Loucy (cell line): ENCODE measurements at regions not wholly inside any gene's neighbourhood (a gene's known extent, or its start where the extent isn't known, plus 50 kb on each side); places are given as distances from the start of the nearest gene placed in this dataset.

Experiments used
- H2AFZ ChIP-seq: fragments of 200-600 bp; sonication (generic); 2 replicates; pipeline ENCODE4 v1.6.0; 2016; ENCODE audit warnings: antibody characterized with exemption, mild to moderate bottlenecking, low read length, moderate library complexity
- H3F3A ChIP-seq: fragments of 200-600 bp; 2 replicates; pipeline ENCODE4 v1.6.0; 2016; ENCODE audit warnings: antibody characterized with exemption, low read depth, mild to moderate bottlenecking
- H3K27me3 ChIP-seq: fragments of 200-600 bp; sonication (generic); 2 replicates; pipeline ENCODE4 v1.6.1; 2014; ENCODE audit warnings: low read length, mild to moderate bottlenecking; ENCODE audit not compliant: insufficient read depth, poor library complexity, severe bottlenecking
- H3K36me3 ChIP-seq: fragments of 200-600 bp; sonication (generic); 2 replicates; pipeline ENCODE4 v1.6.1; 2016; ENCODE audit warnings: low read length; ENCODE audit not compliant: insufficient read depth
- H3K4me1 ChIP-seq: fragments of 200-600 bp; sonication (generic); 2 replicates; pipeline ENCODE4 v1.5.1; 2014; ENCODE audit warnings: low read length, mild to moderate bottlenecking; ENCODE audit not compliant: insufficient read depth, poor library complexity, severe bottlenecking
- H3K4me2 ChIP-seq: fragments of 200-600 bp; sonication (generic); 2 replicates; pipeline ENCODE4 v1.6.0; 2014; ENCODE audit warnings: antibody characterized with exemption, low read length, low read depth, mild to moderate bottlenecking; ENCODE audit not compliant: poor library complexity, severe bottlenecking
- H3K4me3 ChIP-seq: fragments of 200-600 bp; sonication (generic); 2 replicates; pipeline ENCODE4 v1.5.1; 2014; ENCODE audit warnings: low read length, mild to moderate bottlenecking, mixed read lengths; ENCODE audit not compliant: poor library complexity, severe bottlenecking
- H3K79me2 ChIP-seq: fragments of 200-600 bp; sonication (generic); 2 replicates; pipeline ENCODE4 v1.6.1; 2014; ENCODE audit warnings: low read length; ENCODE audit not compliant: insufficient read depth
- H3K9ac ChIP-seq: fragments of 200-600 bp; sonication (generic); 2 replicates; pipeline ENCODE4 v1.6.0; 2014; ENCODE audit warnings: mild to moderate bottlenecking, low read depth, low read length, moderate library complexity; ENCODE audit not compliant: poor library complexity, severe bottlenecking
- H3K9me2 ChIP-seq: fragments of 200-600 bp; sonication (generic); replicated peaks from 2 replicates; pipeline ENCODE4 v1.6.1; 2016; ENCODE audit warnings: low read depth, low read length, mixed read lengths
- H3K9me3 ChIP-seq: fragments of 200-600 bp; sonication (generic); 2 replicates; pipeline ENCODE4 v1.6.1; 2014; ENCODE audit warnings: mild to moderate bottlenecking, antibody characterized with exemption, low read length, low read depth; ENCODE audit not compliant: insufficient read depth
- H4K20me1 ChIP-seq: fragments of 200-600 bp; sonication (generic); 2 replicates; pipeline ENCODE4 v1.6.0; 2014; ENCODE audit warnings: antibody characterized with exemption, low read length, mild to moderate bottlenecking; ENCODE audit not compliant: insufficient read depth, poor library complexity, severe bottlenecking
- CTCF ChIP-seq: fragments of 200-600 bp; sonication (generic); conservative IDR thresholded peaks from 2 replicates; pipeline ENCODE4 v1.5.1; 2014; ENCODE audit warnings: mild to moderate bottlenecking, antibody characterized with exemption, low read length
- EZH2phosphoT487 ChIP-seq: fragments of 200-600 bp; IDR thresholded peaks from 2 replicates; pipeline ENCODE4 v1.6.1; 2018; ENCODE audit warnings: antibody characterized with exemption, mild to moderate bottlenecking, moderate library complexity, borderline replicate concordance

GRCh38 chr5:118126159-118126558 is 862.2 kb downstream of the DTWD2 start:
- no peaks in the 10 kb centered on the region for H4K20me1 ChIP-seq
- no peaks in the 10 kb centered on the region for H3K36me3 ChIP-seq
- H3K9ac ChIP-seq, result no peak overlapping the region
- H3F3A ChIP-seq, result no peaks in the 10 kb centered on the region
- no peak for TF ChIP-seq EZH2phosphoT487
- no peak for TF ChIP-seq CTCF
- no peaks in the 10 kb centered on the region for H3K9me3 ChIP-seq
- no peaks in the 10 kb centered on the region for H3K4me1 ChIP-seq
- no peaks in the 10 kb centered on the region for H3K27me3 ChIP-seq
- no peak overlapping the region for H3K4me3 ChIP-seq
- H3K9me2 ChIP-seq, result no peaks in the 10 kb centered on the region
- H3K79me2 ChIP-seq, result no peaks in the 10 kb centered on the region
- no peak overlapping the region for H3K4me2 ChIP-seq
- H2AFZ ChIP-seq, result no peak overlapping the region

DNA sequence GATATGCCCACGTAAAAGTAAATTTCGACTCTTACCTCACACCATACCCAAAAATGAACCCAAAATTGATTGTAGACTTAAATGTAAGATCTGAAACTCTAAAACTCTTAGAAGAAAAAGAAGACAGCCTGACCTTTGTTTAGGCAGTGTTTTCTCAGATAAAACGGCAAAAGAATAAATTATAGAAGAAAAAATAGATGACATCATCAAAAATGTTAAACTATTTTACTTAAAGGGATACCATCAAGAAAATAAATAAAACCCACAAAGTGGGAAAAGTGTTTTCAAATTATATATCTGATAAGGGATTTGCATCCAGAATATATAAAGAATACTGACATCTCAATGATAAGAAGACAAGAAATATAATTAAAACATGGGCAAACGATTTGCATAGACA is 862.7 kb downstream of the DTWD2 start:
- Histone ChIP-seq H3K4me2 (no peak overlapping the region), H3K4me1 (no peaks in the 10 kb centered on the region), H3K9me2 (no peaks in the 10 kb centered on the region), H3F3A (no peaks in the 10 kb centered on the region), H4K20me1 (no peaks in the 10 kb centered on the region), H3K27me3 (no peaks in the 10 kb centered on the region), H3K36me3 (no peaks in the 10 kb centered on the region), H3K9me3 (no peaks in the 10 kb centered on the region), H3K4me3 (no peak overlapping the region), H2AFZ (no peak overlapping the region), H3K79me2 (no peaks in the 10 kb centered on the region), H3K9ac (no peak overlapping the region)
- TF ChIP-seq CTCF (no peak), EZH2phosphoT487 (no peak)

DNA sequence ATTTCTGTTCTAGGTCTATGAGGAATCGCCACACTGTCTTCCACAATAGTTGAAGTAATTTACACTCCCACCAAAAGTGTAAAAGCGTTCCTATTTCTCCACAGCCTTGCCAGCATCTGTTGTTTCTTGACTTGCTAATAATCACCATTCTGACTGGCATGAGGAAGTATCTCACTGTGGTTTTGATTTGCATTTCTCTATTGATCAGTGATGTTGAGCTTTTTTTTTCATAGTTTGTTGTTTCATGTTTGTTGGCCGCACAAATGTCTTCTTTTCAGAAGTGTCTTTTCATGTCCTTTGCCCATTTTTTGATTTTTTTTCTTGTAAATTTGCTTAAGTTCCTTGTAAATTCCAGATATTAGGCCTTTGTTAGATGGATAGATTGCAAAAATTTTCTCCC is 867.1 kb downstream of the DTWD2 start:
- H3K4me2 ChIP-seq, result no peak overlapping the region
- H2AFZ ChIP-seq, result no peak overlapping the region
- no peak overlapping the region for H3K4me3 ChIP-seq
- no peaks in the 10 kb centered on the region for H3K79me2 ChIP-seq
- H3F3A ChIP-seq, result no peaks in the 10 kb centered on the region
- no peaks in the 10 kb centered on the region for H3K9me3 ChIP-seq
- no peaks in the 10 kb centered on the region for H3K9me2 ChIP-seq
- no peaks in the 10 kb centered on the region for H3K36me3 ChIP-seq
- H3K9ac ChIP-seq, result no peak overlapping the region
- H4K20me1 ChIP-seq, result no peaks in the 10 kb centered on the region
- no peaks in the 10 kb centered on the region for H3K27me3 ChIP-seq
- no peak for TF ChIP-seq CTCF
- no peak for TF ChIP-seq EZH2phosphoT487
- no peaks in the 10 kb centered on the region for H3K4me1 ChIP-seq
